WTC11 (cell line): ENCODE measurements at regions not wholly inside any gene's neighbourhood (a gene's known extent, or its start where the extent isn't known, plus 50 kb on each side); places are given as distances from the start of the nearest gene placed in this dataset.

Experiments
- ATAC-seq: fragments of 200-7000 bp; cut with Tn5 transposase; 2 replicates; pipeline ENCODE4 v1.10.0; 2021; ENCODE audit warnings: mild to moderate bottlenecking, moderate library complexity
- CTCF ChIA-PET: fragments of 300-600 bp; sonication (Branson Sonifier 250); formaldehyde crosslinking; loops from one replicate; lab custom pipeline; 2021; ENCODE audit warnings: antibody characterized with exemption; lab: Charles Lee
- POLR2A ChIA-PET: fragments of 350-600 bp; sonication (Branson Sonifier 250); formaldehyde crosslinking; loops from one replicate; lab custom pipeline; 2021; ENCODE audit warnings: antibody characterized with exemption; lab: Charles Lee
- DNase-seq: peaks from one replicate; pipeline ENCODE4 v3.0.0; 2021; ENCODE audit warnings: low spot score
- H3K27ac Mint-ChIP-seq: 2 replicates; pipeline ENCODE4 v1.8.0; 2021; ENCODE audit warnings: mixed read lengths
- H3K27me3 Mint-ChIP-seq: 2 replicates; pipeline ENCODE4 v1.8.0; 2021; ENCODE audit warnings: low read depth, mild to moderate bottlenecking, moderate library complexity, mixed read lengths
- H3K36me3 Mint-ChIP-seq: 2 replicates; pipeline ENCODE4 v1.8.0; 2021; ENCODE audit warnings: mixed read lengths
- H3K4me1 Mint-ChIP-seq: 2 replicates; pipeline ENCODE4 v1.8.0; 2022; ENCODE audit warnings: mixed read lengths
- H3K4me3 Mint-ChIP-seq: 2 replicates; pipeline ENCODE4 v1.8.0; 2021; ENCODE audit warnings: mild to moderate bottlenecking, moderate library complexity, mixed read lengths
- H3K9me3 Mint-ChIP-seq: 2 replicates; pipeline ENCODE4 v1.8.0; 2021; ENCODE audit warnings: mixed read lengths
- CREM ChIP-seq: sonication (generic); formaldehyde crosslinking; IDR thresholded peaks from 2 replicates; pipeline ENCODE4 v1.8.1; 2022; ENCODE audit warnings: mild to moderate bottlenecking, missing genetic modification reagents, moderate library complexity
- EMX1 ChIP-seq: fragments of 250-450 bp; sonication (Bioruptor Pico); IDR thresholded peaks from 2 replicates; pipeline ENCODE4 v1.8.0; 2021; ENCODE audit warnings: mild to moderate bottlenecking
- ETV6 ChIP-seq: sonication (generic); formaldehyde crosslinking; IDR thresholded peaks from 2 replicates; pipeline ENCODE4 v1.8.1; 2022; ENCODE audit warnings: mild to moderate bottlenecking, missing genetic modification reagents
- FOXK1 ChIP-seq: sonication (generic); formaldehyde crosslinking; IDR thresholded peaks from 2 replicates; pipeline ENCODE4 v1.8.0; 2022; ENCODE audit warnings: mild to moderate bottlenecking, moderate library complexity, missing genetic modification reagents
- FOXP1 ChIP-seq: sonication (generic); formaldehyde crosslinking; IDR thresholded peaks from 2 replicates; pipeline ENCODE4 v1.8.0; 2022; ENCODE audit warnings: missing genetic modification reagents, mild to moderate bottlenecking, moderate library complexity, borderline replicate concordance
- IRF2 ChIP-seq: sonication (generic); formaldehyde crosslinking; IDR thresholded peaks from 2 replicates; pipeline ENCODE4 v1.8.0; 2022; ENCODE audit warnings: low read depth, missing genetic modification reagents, borderline replicate concordance
- JAZF1 ChIP-seq: fragments of 250-450 bp; sonication (Bioruptor Pico); IDR thresholded peaks from 2 replicates; pipeline ENCODE4 v1.9.0; 2021; ENCODE audit warnings: moderate library complexity, mild to moderate bottlenecking, inconsistent platforms
- KAT7 ChIP-seq: sonication (generic); formaldehyde crosslinking; IDR thresholded peaks from 2 replicates; pipeline ENCODE4 v1.8.1; 2023; ENCODE audit warnings: missing genetic modification reagents, mild to moderate bottlenecking, borderline replicate concordance
- MXD4 ChIP-seq: fragments of 250-450 bp; sonication (Bioruptor Pico); IDR thresholded peaks from 2 replicates; pipeline ENCODE4 v1.8.0; 2021; ENCODE audit warnings: mild to moderate bottlenecking, moderate library complexity, borderline replicate concordance
- MYBL2 ChIP-seq: sonication (generic); formaldehyde crosslinking; IDR thresholded peaks from 2 replicates; pipeline ENCODE4 v1.8.1; 2023; ENCODE audit warnings: mild to moderate bottlenecking, moderate library complexity, missing genetic modification reagents
- NFYB ChIP-seq: sonication (generic); formaldehyde crosslinking; conservative IDR thresholded peaks from 2 replicates; pipeline ENCODE4 v1.8.0; 2022; ENCODE audit warnings: low read depth, missing genetic modification reagents
- ZNF138 ChIP-seq: sonication (generic); formaldehyde crosslinking; conservative IDR thresholded peaks from 2 replicates; pipeline ENCODE4 v1.8.1; 2022; ENCODE audit warnings: mild to moderate bottlenecking, moderate library complexity, missing genetic modification reagents
- ZNF416 ChIP-seq: fragments of 250-450 bp; sonication (Bioruptor Pico); IDR thresholded peaks from 2 replicates; pipeline ENCODE4 v1.9.0; 2021; ENCODE audit warnings: mild to moderate bottlenecking, inconsistent platforms
- ZNF423 ChIP-seq: fragments of 250-450 bp; sonication (Bioruptor Pico); IDR thresholded peaks from 2 replicates; pipeline ENCODE4 v2.1.2; 2022; ENCODE audit warnings: mild to moderate bottlenecking, moderate library complexity
- TF ChIP-seq, protein P1 (sequence below): sonication (generic); formaldehyde crosslinking; IDR thresholded peaks from 2 replicates; pipeline ENCODE4 v1.8.1; 2023; ENCODE audit warnings: mild to moderate bottlenecking, missing genetic modification reagents, moderate library complexity
- TF ChIP-seq, protein P2 (sequence below): fragments of 250-450 bp; sonication (Bioruptor Pico); IDR thresholded peaks from 2 replicates; pipeline ENCODE4 v1.9.0; 2021; ENCODE audit warnings: mild to moderate bottlenecking
- TF ChIP-seq, protein P3 (sequence below): sonication (generic); formaldehyde crosslinking; IDR thresholded peaks from 2 replicates; pipeline ENCODE4 v1.8.0; 2023; ENCODE audit warnings: mild to moderate bottlenecking, missing genetic modification reagents
- TF ChIP-seq, protein P4 (sequence below): sonication (generic); formaldehyde crosslinking; IDR thresholded peaks from 2 replicates; pipeline ENCODE4 v1.8.0; 2022; ENCODE audit warnings: mild to moderate bottlenecking, missing genetic modification reagents
- TF ChIP-seq, protein P5 (sequence below): sonication (generic); formaldehyde crosslinking; IDR thresholded peaks from 2 replicates; pipeline ENCODE4 v1.8.0; 2022; ENCODE audit warnings: mild to moderate bottlenecking, missing genetic modification reagents
- TF ChIP-seq, protein P6 (sequence below): sonication (generic); formaldehyde crosslinking; IDR thresholded peaks from 2 replicates; pipeline ENCODE4 v1.8.1; 2022; ENCODE audit warnings: missing genetic modification reagents, borderline replicate concordance
- TF ChIP-seq, protein P7 (sequence below): fragments of 250-450 bp; sonication (Bioruptor Pico); IDR thresholded peaks from 2 replicates; pipeline ENCODE4 v1.9.0; 2021; ENCODE audit warnings: mild to moderate bottlenecking
- TF ChIP-seq, protein P8 (sequence below): sonication (generic); formaldehyde crosslinking; IDR thresholded peaks from 2 replicates; pipeline ENCODE4 v1.8.0; 2023; ENCODE audit warnings: missing genetic modification reagents, mild to moderate bottlenecking, borderline replicate concordance

DNA sequence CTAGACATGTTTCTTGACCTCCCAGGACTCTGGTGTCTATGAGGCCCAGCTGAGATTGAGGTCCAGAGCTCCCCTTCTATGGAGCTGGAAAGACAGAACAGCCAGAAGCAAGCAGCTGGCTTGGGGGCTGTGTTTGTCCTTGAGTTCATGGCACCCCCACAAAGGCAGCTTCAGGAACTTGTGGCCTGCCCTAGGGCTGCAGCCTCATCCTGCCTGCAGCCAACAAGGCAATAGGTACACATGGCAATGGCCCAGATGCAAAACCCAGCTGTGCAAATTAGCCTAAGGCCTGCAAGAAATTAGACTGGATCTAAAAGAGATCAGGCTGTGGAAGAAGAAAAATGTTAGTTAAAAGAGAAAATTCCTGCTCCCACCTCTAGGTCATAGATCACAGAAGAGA, 131.7 kb upstream of the NALF2 start:
- CTCF ChIA-PET = no interaction called here
- ATAC-seq (no peak), DNase-seq (no peak)
- Mint-ChIP-seq H3K9me3 (peaks cover 11% of the 10 kb centered on the region), H3K27me3 (peaks cover 10% of the 10 kb centered on the region), H3K4me3 (no peak overlapping the region), H3K4me1 (no peaks in the 10 kb centered on the region), H3K27ac (no peak overlapping the region), H3K36me3 (peaks cover 6% of the 10 kb centered on the region; the same call in 1 of the 2 replicates)
- POLR2A ChIA-PET = no interaction called here
- TF ChIP-seq ZNF138 (CRISPR knock-in tag) (no peak), FOXP1 (no peak), MXD4 (CRISPR knock-in tag) (no peak), FOXK1 (CRISPR knock-in tag) (no peak), NFYB (CRISPR knock-in tag) (no peak), KAT7 (CRISPR knock-in tag) (no peak), ZNF423 (CRISPR knock-in tag) (no peak), CREM (CRISPR knock-in tag) (no peak), ZNF416 (no peak), JAZF1 (CRISPR knock-in tag) (no peak), ETV6 (no peak), EMX1 (no peak), IRF2 (CRISPR knock-in tag) (no peak)
- TF ChIP-seq, protein P1, sequence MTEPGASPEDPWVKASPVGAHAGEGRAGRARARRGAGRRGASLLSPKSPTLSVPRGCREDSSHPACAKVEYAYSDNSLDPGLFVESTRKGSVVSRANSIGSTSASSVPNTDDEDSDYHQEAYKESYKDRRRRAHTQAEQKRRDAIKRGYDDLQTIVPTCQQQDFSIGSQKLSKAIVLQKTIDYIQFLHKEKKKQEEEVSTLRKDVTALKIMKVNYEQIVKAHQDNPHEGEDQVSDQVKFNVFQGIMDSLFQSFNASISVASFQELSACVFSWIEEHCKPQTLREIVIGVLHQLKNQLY (CRISPR knock-in tag) = no peak
- TF ChIP-seq, protein P2, sequence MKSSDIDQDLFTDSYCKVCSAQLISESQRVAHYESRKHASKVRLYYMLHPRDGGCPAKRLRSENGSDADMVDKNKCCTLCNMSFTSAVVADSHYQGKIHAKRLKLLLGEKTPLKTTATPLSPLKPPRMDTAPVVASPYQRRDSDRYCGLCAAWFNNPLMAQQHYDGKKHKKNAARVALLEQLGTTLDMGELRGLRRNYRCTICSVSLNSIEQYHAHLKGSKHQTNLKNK (CRISPR knock-in tag) = no peak
- TF ChIP-seq, protein P3, sequence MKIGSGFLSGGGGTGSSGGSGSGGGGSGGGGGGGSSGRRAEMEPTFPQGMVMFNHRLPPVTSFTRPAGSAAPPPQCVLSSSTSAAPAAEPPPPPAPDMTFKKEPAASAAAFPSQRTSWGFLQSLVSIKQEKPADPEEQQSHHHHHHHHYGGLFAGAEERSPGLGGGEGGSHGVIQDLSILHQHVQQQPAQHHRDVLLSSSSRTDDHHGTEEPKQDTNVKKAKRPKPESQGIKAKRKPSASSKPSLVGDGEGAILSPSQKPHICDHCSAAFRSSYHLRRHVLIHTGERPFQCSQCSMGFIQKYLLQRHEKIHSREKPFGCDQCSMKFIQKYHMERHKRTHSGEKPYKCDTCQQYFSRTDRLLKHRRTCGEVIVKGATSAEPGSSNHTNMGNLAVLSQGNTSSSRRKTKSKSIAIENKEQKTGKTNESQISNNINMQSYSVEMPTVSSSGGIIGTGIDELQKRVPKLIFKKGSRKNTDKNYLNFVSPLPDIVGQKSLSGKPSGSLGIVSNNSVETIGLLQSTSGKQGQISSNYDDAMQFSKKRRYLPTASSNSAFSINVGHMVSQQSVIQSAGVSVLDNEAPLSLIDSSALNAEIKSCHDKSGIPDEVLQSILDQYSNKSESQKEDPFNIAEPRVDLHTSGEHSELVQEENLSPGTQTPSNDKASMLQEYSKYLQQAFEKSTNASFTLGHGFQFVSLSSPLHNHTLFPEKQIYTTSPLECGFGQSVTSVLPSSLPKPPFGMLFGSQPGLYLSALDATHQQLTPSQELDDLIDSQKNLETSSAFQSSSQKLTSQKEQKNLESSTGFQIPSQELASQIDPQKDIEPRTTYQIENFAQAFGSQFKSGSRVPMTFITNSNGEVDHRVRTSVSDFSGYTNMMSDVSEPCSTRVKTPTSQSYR = no peak
- TF ChIP-seq, protein P4, sequence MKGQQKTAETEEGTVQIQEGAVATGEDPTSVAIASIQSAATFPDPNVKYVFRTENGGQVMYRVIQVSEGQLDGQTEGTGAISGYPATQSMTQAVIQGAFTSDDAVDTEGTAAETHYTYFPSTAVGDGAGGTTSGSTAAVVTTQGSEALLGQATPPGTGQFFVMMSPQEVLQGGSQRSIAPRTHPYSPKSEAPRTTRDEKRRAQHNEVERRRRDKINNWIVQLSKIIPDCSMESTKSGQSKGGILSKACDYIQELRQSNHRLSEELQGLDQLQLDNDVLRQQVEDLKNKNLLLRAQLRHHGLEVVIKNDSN (CRISPR knock-in tag) = no peak
- TF ChIP-seq, protein P5, sequence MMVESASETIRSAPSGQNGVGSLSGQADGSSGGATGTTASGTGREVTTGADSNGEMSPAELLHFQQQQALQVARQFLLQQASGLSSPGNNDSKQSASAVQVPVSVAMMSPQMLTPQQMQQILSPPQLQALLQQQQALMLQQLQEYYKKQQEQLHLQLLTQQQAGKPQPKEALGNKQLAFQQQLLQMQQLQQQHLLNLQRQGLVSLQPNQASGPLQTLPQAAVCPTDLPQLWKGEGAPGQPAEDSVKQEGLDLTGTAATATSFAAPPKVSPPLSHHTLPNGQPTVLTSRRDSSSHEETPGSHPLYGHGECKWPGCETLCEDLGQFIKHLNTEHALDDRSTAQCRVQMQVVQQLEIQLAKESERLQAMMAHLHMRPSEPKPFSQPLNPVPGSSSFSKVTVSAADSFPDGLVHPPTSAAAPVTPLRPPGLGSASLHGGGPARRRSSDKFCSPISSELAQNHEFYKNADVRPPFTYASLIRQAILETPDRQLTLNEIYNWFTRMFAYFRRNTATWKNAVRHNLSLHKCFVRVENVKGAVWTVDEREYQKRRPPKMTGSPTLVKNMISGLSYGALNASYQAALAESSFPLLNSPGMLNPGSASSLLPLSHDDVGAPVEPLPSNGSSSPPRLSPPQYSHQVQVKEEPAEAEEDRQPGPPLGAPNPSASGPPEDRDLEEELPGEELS = no peak
- TF ChIP-seq, protein P6, sequence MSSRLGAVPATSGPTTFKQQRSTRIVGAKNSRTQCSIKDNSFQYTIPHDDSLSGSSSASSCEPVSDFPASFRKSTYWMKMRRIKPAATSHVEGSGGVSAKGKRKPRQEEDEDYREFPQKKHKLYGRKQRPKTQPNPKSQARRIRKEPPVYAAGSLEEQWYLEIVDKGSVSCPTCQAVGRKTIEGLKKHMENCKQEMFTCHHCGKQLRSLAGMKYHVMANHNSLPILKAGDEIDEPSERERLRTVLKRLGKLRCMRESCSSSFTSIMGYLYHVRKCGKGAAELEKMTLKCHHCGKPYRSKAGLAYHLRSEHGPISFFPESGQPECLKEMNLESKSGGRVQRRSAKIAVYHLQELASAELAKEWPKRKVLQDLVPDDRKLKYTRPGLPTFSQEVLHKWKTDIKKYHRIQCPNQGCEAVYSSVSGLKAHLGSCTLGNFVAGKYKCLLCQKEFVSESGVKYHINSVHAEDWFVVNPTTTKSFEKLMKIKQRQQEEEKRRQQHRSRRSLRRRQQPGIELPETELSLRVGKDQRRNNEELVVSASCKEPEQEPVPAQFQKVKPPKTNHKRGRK = no peak

DNA sequence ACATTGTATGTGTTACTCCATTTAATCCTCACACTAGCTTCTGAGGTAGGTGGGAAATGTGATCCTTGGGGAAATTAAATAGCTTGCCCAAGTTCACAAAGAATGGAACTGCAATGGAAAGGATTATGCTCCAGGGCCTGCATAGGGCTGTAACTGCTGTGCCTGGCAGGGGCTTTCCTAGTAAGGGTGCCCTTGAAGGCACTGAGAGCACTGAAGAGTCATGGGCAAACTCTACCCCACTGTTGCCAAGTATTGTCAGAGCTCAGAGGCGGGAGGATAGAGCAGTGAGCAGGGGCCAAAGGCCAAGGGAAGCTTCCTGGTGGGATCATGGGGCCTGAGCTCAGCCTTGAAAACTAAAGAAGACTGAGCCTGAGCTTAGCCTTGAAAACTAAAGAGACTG, 133.0 kb upstream of the NALF2 start:
- peaks cover 8% of the 10 kb centered on the region for H3K27me3 Mint-ChIP-seq
- no peaks in the 10 kb centered on the region for H3K4me1 Mint-ChIP-seq
- DNase-seq (no peak), ATAC-seq (no peak)
- no peak overlapping the region for H3K27ac Mint-ChIP-seq
- POLR2A ChIA-PET = no interaction called here
- H3K4me3 Mint-ChIP-seq = no peak overlapping the region
- CTCF ChIA-PET = interaction anchor here (1.3 kb wide), 1 partner anchor 16 kb away, joined by 6 read pairs; no protein-coding TSS in a partner anchor
- H3K9me3 Mint-ChIP-seq = peaks cover 9% of the 10 kb centered on the region
- peaks cover 6% of the 10 kb centered on the region; the same call in 1 of the 2 replicates for H3K36me3 Mint-ChIP-seq
- TF ChIP-seq, protein P7, sequence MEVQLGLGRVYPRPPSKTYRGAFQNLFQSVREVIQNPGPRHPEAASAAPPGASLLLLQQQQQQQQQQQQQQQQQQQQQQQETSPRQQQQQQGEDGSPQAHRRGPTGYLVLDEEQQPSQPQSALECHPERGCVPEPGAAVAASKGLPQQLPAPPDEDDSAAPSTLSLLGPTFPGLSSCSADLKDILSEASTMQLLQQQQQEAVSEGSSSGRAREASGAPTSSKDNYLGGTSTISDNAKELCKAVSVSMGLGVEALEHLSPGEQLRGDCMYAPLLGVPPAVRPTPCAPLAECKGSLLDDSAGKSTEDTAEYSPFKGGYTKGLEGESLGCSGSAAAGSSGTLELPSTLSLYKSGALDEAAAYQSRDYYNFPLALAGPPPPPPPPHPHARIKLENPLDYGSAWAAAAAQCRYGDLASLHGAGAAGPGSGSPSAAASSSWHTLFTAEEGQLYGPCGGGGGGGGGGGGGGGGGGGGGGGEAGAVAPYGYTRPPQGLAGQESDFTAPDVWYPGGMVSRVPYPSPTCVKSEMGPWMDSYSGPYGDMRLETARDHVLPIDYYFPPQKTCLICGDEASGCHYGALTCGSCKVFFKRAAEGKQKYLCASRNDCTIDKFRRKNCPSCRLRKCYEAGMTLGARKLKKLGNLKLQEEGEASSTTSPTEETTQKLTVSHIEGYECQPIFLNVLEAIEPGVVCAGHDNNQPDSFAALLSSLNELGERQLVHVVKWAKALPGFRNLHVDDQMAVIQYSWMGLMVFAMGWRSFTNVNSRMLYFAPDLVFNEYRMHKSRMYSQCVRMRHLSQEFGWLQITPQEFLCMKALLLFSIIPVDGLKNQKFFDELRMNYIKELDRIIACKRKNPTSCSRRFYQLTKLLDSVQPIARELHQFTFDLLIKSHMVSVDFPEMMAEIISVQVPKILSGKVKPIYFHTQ = no peak
- TF ChIP-seq, protein P8, sequence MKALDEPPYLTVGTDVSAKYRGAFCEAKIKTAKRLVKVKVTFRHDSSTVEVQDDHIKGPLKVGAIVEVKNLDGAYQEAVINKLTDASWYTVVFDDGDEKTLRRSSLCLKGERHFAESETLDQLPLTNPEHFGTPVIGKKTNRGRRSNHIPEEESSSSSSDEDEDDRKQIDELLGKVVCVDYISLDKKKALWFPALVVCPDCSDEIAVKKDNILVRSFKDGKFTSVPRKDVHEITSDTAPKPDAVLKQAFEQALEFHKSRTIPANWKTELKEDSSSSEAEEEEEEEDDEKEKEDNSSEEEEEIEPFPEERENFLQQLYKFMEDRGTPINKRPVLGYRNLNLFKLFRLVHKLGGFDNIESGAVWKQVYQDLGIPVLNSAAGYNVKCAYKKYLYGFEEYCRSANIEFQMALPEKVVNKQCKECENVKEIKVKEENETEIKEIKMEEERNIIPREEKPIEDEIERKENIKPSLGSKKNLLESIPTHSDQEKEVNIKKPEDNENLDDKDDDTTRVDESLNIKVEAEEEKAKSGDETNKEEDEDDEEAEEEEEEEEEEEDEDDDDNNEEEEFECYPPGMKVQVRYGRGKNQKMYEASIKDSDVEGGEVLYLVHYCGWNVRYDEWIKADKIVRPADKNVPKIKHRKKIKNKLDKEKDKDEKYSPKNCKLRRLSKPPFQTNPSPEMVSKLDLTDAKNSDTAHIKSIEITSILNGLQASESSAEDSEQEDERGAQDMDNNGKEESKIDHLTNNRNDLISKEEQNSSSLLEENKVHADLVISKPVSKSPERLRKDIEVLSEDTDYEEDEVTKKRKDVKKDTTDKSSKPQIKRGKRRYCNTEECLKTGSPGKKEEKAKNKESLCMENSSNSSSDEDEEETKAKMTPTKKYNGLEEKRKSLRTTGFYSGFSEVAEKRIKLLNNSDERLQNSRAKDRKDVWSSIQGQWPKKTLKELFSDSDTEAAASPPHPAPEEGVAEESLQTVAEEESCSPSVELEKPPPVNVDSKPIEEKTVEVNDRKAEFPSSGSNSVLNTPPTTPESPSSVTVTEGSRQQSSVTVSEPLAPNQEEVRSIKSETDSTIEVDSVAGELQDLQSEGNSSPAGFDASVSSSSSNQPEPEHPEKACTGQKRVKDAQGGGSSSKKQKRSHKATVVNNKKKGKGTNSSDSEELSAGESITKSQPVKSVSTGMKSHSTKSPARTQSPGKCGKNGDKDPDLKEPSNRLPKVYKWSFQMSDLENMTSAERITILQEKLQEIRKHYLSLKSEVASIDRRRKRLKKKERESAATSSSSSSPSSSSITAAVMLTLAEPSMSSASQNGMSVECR = no peak
- TF ChIP-seq MYBL2 (CRISPR knock-in tag) = no peak
